GM18951 (cell line): ENCODE measurements at regions not wholly inside any gene's neighbourhood (a gene's known extent, or its start where the extent isn't known, plus 50 kb on each side); places are given as distances from the start of the nearest gene placed in this dataset.
"Not testable (repeated sequence)": the region's sequence is repeated elsewhere in the genome, so short reads cannot be mapped to it uniquely, and the experiment has no call there.

Experiments
- POLR2A ChIP-seq: IDR thresholded peaks from 4 replicates; pipeline ENCODE4 v1.6.1; 2011; ENCODE audit warnings: mild to moderate bottlenecking; ENCODE audit not compliant: insufficient read length, insufficient read depth; ENCODE audit errors: extremely low read depth
- in situ Hi-C: fragments of 300-500 bp; cut with MboI; formaldehyde crosslinking; loops from one replicate; pipeline ENCODE4 v1.12.0; 2022; ENCODE audit warnings: low sequenced_read_pairs, mixed read lengths, inconsistent platforms; ENCODE audit not compliant: unreplicated experiment

GRCh38 chr3:106452096-106452495, 583.3 kb upstream of the CBLB start:
- no peak for TF ChIP-seq POLR2A
- in situ Hi-C loops: no loop called here

GRCh38 chr3:106454497-106454896, 585.7 kb upstream of the CBLB start:
- TF ChIP-seq POLR2A: no peak
- in situ Hi-C loops: no loop called here

DNA sequence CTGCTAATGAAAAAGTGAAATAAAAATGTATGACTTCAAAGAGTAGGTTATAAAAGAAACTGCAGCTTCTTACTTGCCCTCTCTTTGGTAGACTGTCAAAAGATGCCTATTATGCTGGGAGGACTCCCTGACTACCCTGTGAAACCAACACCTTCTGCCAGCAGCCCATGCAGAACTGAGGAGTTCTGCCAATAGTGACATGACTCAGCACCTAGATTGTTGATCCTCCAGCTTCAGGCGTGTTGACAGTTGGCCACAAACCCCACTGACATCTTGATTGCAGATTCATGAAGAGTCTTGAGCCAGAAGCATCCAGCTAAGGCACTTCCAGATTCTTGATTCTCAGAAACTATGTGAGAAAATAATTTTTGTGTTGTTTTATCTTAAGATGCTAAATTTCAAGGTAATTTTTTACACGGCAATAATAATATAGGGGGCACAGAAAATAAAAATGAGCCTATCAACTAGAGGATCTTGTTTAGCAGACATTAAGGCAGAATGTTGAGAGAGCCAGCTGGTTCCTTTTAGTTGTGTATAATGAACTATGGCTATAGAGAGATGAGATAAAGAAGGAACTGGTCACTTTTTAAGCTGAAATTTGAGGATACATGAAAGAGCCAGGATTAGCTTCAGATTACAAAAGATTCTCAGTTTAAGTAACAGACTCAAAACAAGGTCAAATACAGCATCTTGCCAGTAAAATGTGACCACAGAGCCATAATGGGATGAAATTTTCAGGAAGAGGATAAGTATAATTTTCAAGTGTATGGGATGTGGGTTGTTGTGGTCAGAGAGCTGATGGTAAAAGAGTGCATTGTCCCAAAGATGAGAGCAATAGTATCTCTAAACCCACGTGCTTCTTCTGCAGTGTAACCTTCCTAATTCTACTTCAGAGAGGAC, 588.7 kb upstream of the CBLB start:
- TF ChIP-seq POLR2A: no peak
- in situ Hi-C loops: no loop called here

GRCh38 chr3:106458952-106459351, 590.1 kb upstream of the CBLB start:
- in situ Hi-C loops: no loop called here

GRCh38 chr3:106466881-106467280, 598.1 kb upstream of the CBLB start:
- in situ Hi-C loops: no loop called here
- TF ChIP-seq POLR2A: no peak

More at GRCh38 chr3:106458952-106459351, 590.1 kb upstream of the CBLB start:
- TF ChIP-seq POLR2A: no peak

GRCh38 chr3:106473576-106474475, 605.0 kb upstream of the CBLB start:
- no peak for TF ChIP-seq POLR2A
- in situ Hi-C loops: no loop called here

GRCh38 chr3:106482451-106482850, 613.6 kb upstream of the CBLB start:
- TF ChIP-seq POLR2A: no peak
- in situ Hi-C loops: no loop called here

- no peak for TF ChIP-seq POLR2A
- in situ Hi-C loops: no loop called here
These were observed 616.4 kb upstream of the CBLB start for GRCh38 chr3:106485217-106485616.

GRCh38 chr3:106485802-106486201, 617.0 kb upstream of the CBLB start:
- TF ChIP-seq POLR2A: no peak
- in situ Hi-C loops: no loop called here

GRCh38 chr3:106486945-106487639, 618.3 kb upstream of the CBLB start:
- in situ Hi-C loops: not testable (repeated sequence)

- no peak for TF ChIP-seq POLR2A
- in situ Hi-C loops: no loop called here
These were observed 619.5 kb upstream of the CBLB start for GRCh38 chr3:106488331-106488730.

DNA sequence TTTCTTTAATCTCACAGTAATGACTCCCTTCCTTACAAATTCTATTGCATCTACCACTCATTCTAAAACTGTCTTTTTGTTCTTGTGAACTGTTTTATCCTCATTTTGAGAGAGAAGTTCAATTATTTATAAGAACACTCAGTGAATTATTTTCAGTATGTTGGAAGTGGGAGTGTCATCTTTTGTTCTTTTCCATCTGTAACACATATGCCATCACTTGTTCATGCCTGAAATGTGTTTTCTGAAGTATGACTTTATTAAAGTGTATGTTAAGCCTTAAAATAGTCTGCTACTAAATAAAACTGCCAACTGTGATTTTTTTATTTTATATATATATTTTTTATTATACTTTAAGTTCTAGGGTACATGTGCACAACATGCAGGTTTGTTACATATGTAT, 623.0 kb upstream of the CBLB start:
- TF ChIP-seq POLR2A: no peak
- in situ Hi-C loops: no loop called here

GRCh38 chr3:106508331-106508893, 639.6 kb upstream of the CBLB start:
- in situ Hi-C loops: no loop called here
- TF ChIP-seq POLR2A: no peak
